ENCODE measurements at regions not wholly inside any gene's neighbourhood (a gene's known extent, or its start where the extent isn't known, plus 50 kb on each side); places are given as distances from the start of the nearest gene placed in this dataset.

GRCh38 chr4:28313729-28314713, 1453.4 kb downstream of the STIM2 start:
- Mint-ChIP-seq H3K4me3 (no peak overlapping the region), H3K36me3 (ENCODE audit: low read depth) (no peaks in the 10 kb centered on the region), H3K27me3 (ENCODE audit: low read depth) (no peaks in the 10 kb centered on the region), H3K27ac (ENCODE audit: unreplicated experiment) (no peak overlapping the region), H3K4me1 (peaks cover 9% of the 10 kb centered on the region), H3K9me3 (peaks cover 3% of the 10 kb centered on the region)
- DNase-seq (ENCODE audit: low read depth, low spot score), result no peak
- TF ChIP-seq CTCF (conservative IDR thresholded peaks at IDR 0.05), result no peak

- Mint-ChIP-seq H3K4me1 (peaks cover 9% of the 10 kb centered on the region), H3K4me3 (no peak overlapping the region), H3K27ac (ENCODE audit: unreplicated experiment) (no peak overlapping the region), H3K9me3 (no peaks in the 10 kb centered on the region), H3K27me3 (ENCODE audit: low read depth) (no peaks in the 10 kb centered on the region), H3K36me3 (ENCODE audit: low read depth) (no peaks in the 10 kb centered on the region)
- DNase-seq (ENCODE audit: low read depth, low spot score), result no peak
- TF ChIP-seq CTCF (conservative IDR thresholded peaks at IDR 0.05), result no peak
Observed at GRCh38 chr4:28317221-28317620, 1456.6 kb downstream of the STIM2 start.

GRCh38 chr4:28334249-28334648, 1473.6 kb downstream of the STIM2 start:
- H3K4me3 Mint-ChIP-seq, result no peak overlapping the region
- no peaks in the 10 kb centered on the region for H3K36me3 Mint-ChIP-seq (ENCODE audit: low read depth)
- no peak for DNase-seq (ENCODE audit: low read depth, low spot score)
- H3K27me3 Mint-ChIP-seq (ENCODE audit: low read depth), result no peaks in the 10 kb centered on the region
- TF ChIP-seq CTCF (conservative IDR thresholded peaks at IDR 0.05), result no peak
- H3K9me3 Mint-ChIP-seq, result peaks cover 7% of the 10 kb centered on the region
- no peaks in the 10 kb centered on the region for H3K4me1 Mint-ChIP-seq
- no peak overlapping the region for H3K27ac Mint-ChIP-seq (ENCODE audit: unreplicated experiment)

- no peak overlapping the region for H3K4me3 Mint-ChIP-seq
- H3K4me1 Mint-ChIP-seq, result no peaks in the 10 kb centered on the region
- TF ChIP-seq CTCF (conservative IDR thresholded peaks at IDR 0.05), result no peak
- peaks cover 21% of the 10 kb centered on the region for H3K9me3 Mint-ChIP-seq
- peaks cover 7% of the 10 kb centered on the region for H3K36me3 Mint-ChIP-seq (ENCODE audit: low read depth)
- no peaks in the 10 kb centered on the region for H3K27me3 Mint-ChIP-seq (ENCODE audit: low read depth)
- H3K27ac Mint-ChIP-seq (ENCODE audit: unreplicated experiment), result no peak overlapping the region
- DNase-seq (ENCODE audit: low read depth, low spot score), result no peak
Observed at GRCh38 chr4:28341784-28342183, 1481.1 kb downstream of the STIM2 start.

- Mint-ChIP-seq H3K4me3 (no peak overlapping the region), H3K9me3 (peaks cover 14% of the 10 kb centered on the region), H3K27me3 (ENCODE audit: low read depth) (no peaks in the 10 kb centered on the region), H3K4me1 (peaks cover 20% of the 10 kb centered on the region), H3K36me3 (ENCODE audit: low read depth) (peaks cover 7% of the 10 kb centered on the region), H3K27ac (ENCODE audit: unreplicated experiment) (no peak overlapping the region)
- TF ChIP-seq CTCF (conservative IDR thresholded peaks at IDR 0.05), result no peak
- no peak for DNase-seq (ENCODE audit: low read depth, low spot score)
Observed at GRCh38 chr4:28350485-28350884, 1489.8 kb downstream of the STIM2 start.

Measured in neural crest cell (in vitro differentiated cells).